ENCODE measurements at regions not wholly inside any gene's neighbourhood (a gene's known extent, or its start where the extent isn't known, plus 50 kb on each side); places are given as distances from the start of the nearest gene placed in this dataset.

- Histone ChIP-seq H3K9ac (no peak overlapping the region), H3K4me2 (no peak overlapping the region), H3K79me2 (ENCODE audit: insufficient read depth, low read depth) (no peaks in the 10 kb centered on the region), H3K27ac (no peak overlapping the region), H3K4me3 (IDR thresholded peaks at IDR 0.05; ENCODE audit: insufficient read depth, low read depth, low read length) (no peak overlapping the region), H3K27me3 (ENCODE audit: insufficient read depth, low read depth) (no peaks in the 10 kb centered on the region), H3K4me1 (ENCODE audit: low read depth, poor library complexity, severe bottlenecking) (no peaks in the 10 kb centered on the region), H4K20me1 (ENCODE audit: insufficient read depth) (no peaks in the 10 kb centered on the region), H2AFZ (ENCODE audit: low read depth) (no peak overlapping the region), H3K36me3 (ENCODE audit: insufficient read depth) (no peaks in the 10 kb centered on the region)
- TF ChIP-seq CTCF (conservative IDR thresholded peaks at IDR 0.05; ENCODE audit: low read depth, low read length) = no peak
These were observed 91.7 kb upstream of the CHST15 start for GRCh38 chr10:124185084-124185483.

GRCh38 chr10:124184208-124184830, 90.9 kb upstream of the CHST15 start:
- H3K4me1 ChIP-seq (ENCODE audit: low read depth, poor library complexity, severe bottlenecking) = no peaks in the 10 kb centered on the region
- no peak for TF ChIP-seq CTCF (conservative IDR thresholded peaks at IDR 0.05; ENCODE audit: low read depth, low read length)
- H3K36me3 ChIP-seq (ENCODE audit: insufficient read depth) = no peaks in the 10 kb centered on the region
- H3K4me2 ChIP-seq = no peak overlapping the region
- no peak overlapping the region for H3K27ac ChIP-seq
- no peak overlapping the region for H3K9ac ChIP-seq
- H3K27me3 ChIP-seq (ENCODE audit: insufficient read depth, low read depth) = no peaks in the 10 kb centered on the region
- H4K20me1 ChIP-seq (ENCODE audit: insufficient read depth) = no peaks in the 10 kb centered on the region
- no peak overlapping the region for H2AFZ ChIP-seq (ENCODE audit: low read depth)
- no peaks in the 10 kb centered on the region for H3K79me2 ChIP-seq (ENCODE audit: insufficient read depth, low read depth)
- no peak overlapping the region for H3K4me3 ChIP-seq (IDR thresholded peaks at IDR 0.05; ENCODE audit: insufficient read depth, low read depth, low read length)

- H3K36me3 ChIP-seq (ENCODE audit: insufficient read depth) = no peaks in the 10 kb centered on the region
- H3K27ac ChIP-seq = no peak overlapping the region
- H3K79me2 ChIP-seq (ENCODE audit: insufficient read depth, low read depth) = no peaks in the 10 kb centered on the region
- no peak overlapping the region for H2AFZ ChIP-seq (ENCODE audit: low read depth)
- TF ChIP-seq CTCF (conservative IDR thresholded peaks at IDR 0.05; ENCODE audit: low read depth, low read length) = no peak
- no peak overlapping the region for H3K9ac ChIP-seq
- no peaks in the 10 kb centered on the region for H3K4me1 ChIP-seq (ENCODE audit: low read depth, poor library complexity, severe bottlenecking)
- H3K27me3 ChIP-seq (ENCODE audit: insufficient read depth, low read depth) = no peaks in the 10 kb centered on the region
- H4K20me1 ChIP-seq (ENCODE audit: insufficient read depth) = no peaks in the 10 kb centered on the region
- no peak overlapping the region for H3K4me2 ChIP-seq
- no peak overlapping the region for H3K4me3 ChIP-seq (IDR thresholded peaks at IDR 0.05; ENCODE audit: insufficient read depth, low read depth, low read length)
These were observed 90.2 kb upstream of the CHST15 start for GRCh38 chr10:124183617-124184016.

GRCh38 chr10:124182088-124182541, 88.7 kb upstream of the CHST15 start:
- no peak for TF ChIP-seq CTCF (conservative IDR thresholded peaks at IDR 0.05; ENCODE audit: low read depth, low read length)
- Histone ChIP-seq H3K27ac (no peak overlapping the region), H3K4me3 (IDR thresholded peaks at IDR 0.05; ENCODE audit: insufficient read depth, low read depth, low read length) (no peak overlapping the region), H3K4me1 (ENCODE audit: low read depth, poor library complexity, severe bottlenecking) (no peaks in the 10 kb centered on the region), H4K20me1 (ENCODE audit: insufficient read depth) (no peaks in the 10 kb centered on the region), H3K9ac (no peak overlapping the region), H3K4me2 (no peak overlapping the region), H3K27me3 (ENCODE audit: insufficient read depth, low read depth) (no peaks in the 10 kb centered on the region), H3K79me2 (ENCODE audit: insufficient read depth, low read depth) (no peaks in the 10 kb centered on the region), H3K36me3 (ENCODE audit: insufficient read depth) (no peaks in the 10 kb centered on the region), H2AFZ (ENCODE audit: low read depth) (no peak overlapping the region)

All from KMS-11 (cell line).